ENCODE measurements at regions not wholly inside any gene's neighbourhood (a gene's known extent, or its start where the extent isn't known, plus 50 kb on each side); places are given as distances from the start of the nearest gene placed in this dataset.

- no peak overlapping the region for H3K4me3 ChIP-seq (replicated peaks; ENCODE audit: low read depth, low read length)
- H3K27me3 ChIP-seq (replicated peaks; ENCODE audit: control insufficient read depth, insufficient read depth, low read length), result no peaks in the 10 kb centered on the region; the same call in 1 of the 2 replicates
- no peak for DNase-seq (ENCODE audit: extremely low read depth, insufficient read length)
- TF ChIP-seq CTCF (IDR thresholded peaks at IDR 0.05; ENCODE audit: insufficient read depth, low read length, poor library complexity, severe bottlenecking), result no peak
- H3K36me3 ChIP-seq (ENCODE audit: control insufficient read depth, insufficient read depth, low read length), result no peaks in the 10 kb centered on the region
Observed at GRCh38 chr22:47248925-47249324, 486.5 kb downstream of the TBC1D22A start.

DNA sequence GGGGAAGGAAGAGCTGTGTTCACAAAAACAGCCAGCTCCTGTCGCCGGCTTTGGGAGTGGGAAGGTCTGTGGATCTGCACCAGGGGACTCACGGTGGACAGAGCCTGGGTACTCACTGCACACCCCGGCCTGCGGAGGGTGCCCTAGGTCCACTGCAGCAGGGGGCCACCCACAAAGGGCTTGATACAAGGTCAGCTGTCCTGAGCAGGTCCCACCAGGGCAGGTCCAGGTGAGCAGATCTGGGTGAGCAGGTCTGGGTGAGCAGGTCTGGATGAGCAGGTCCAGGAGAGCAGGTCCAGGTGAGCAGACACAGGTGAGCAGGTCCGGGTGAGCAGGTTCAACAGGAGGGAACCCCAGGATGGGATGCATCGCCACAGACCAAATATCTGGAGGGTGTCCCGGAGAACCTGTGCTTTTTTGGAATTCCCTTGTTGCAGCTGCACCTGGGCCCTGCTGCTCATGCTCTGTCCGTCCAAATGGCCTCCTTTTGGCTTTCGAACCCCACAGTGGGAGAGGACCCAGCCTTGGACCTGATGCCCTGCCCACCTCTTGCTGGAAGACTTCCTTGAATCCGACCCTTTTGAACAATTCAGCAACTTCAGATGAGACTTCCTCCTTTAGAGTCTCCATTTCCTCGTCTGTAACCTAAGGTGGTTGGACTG lies 485.3 kb downstream of the TBC1D22A start:
- no peaks in the 10 kb centered on the region for H3K36me3 ChIP-seq (ENCODE audit: control insufficient read depth, insufficient read depth, low read length)
- DNase-seq (ENCODE audit: extremely low read depth, insufficient read length), result no peak
- no peaks in the 10 kb centered on the region; the same call in 1 of the 2 replicates for H3K27me3 ChIP-seq (replicated peaks; ENCODE audit: control insufficient read depth, insufficient read depth, low read length)
- no peak for TF ChIP-seq CTCF (IDR thresholded peaks at IDR 0.05; ENCODE audit: insufficient read depth, low read length, poor library complexity, severe bottlenecking)
- no peak overlapping the region for H3K4me3 ChIP-seq (replicated peaks; ENCODE audit: low read depth, low read length)

DNA sequence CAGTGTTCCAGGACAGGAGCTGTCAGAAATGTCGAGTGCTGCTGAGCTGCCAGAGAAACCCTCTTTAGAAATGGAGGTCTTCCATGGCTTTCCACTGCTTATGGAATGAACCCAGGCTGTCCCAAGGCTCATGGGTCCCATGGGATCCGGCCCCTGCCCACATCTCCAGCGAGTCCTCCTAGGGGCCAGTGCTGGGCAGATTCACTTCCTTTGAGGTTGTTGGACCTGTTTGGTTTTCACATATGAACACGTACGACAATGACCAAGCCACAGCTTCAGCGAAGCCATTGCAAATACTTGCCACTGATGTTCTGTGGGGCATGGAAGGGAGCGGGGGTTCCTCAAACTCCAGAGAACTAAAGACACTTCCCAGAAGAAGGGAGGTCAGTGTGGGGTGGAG lies 483.3 kb downstream of the TBC1D22A start:
- Histone ChIP-seq H3K27me3 (replicated peaks; ENCODE audit: control insufficient read depth, insufficient read depth, low read length) (no peaks in the 10 kb centered on the region; the same call in 1 of the 2 replicates), H3K4me3 (replicated peaks; ENCODE audit: low read depth, low read length) (no peak overlapping the region), H3K36me3 (ENCODE audit: control insufficient read depth, insufficient read depth, low read length) (no peaks in the 10 kb centered on the region)
- DNase-seq (ENCODE audit: extremely low read depth, insufficient read length), result no peak
- TF ChIP-seq CTCF (IDR thresholded peaks at IDR 0.05; ENCODE audit: insufficient read depth, low read length, poor library complexity, severe bottlenecking), result no peak

DNA sequence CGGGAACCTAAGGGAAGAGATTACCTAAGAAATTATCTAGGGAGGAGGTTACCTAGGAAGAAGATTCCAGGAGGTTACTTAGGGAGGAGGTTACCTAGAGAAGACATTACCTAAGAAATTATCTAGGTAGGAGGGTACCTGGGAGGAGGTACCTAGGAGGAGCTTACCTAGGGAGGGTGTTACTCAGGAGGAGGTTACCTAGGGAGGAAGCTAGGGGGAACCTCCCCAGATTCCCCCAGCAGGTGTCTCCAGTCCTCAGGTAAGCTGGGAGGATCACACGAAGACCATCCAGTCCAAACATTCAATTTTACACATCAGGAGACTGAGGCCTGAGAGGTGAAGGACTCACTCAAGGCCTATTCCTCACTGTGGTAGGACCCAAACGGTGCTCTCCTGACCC lies 482.8 kb downstream of the TBC1D22A start:
- H3K4me3 ChIP-seq (replicated peaks; ENCODE audit: low read depth, low read length), result no peak overlapping the region
- DNase-seq (ENCODE audit: extremely low read depth, insufficient read length), result no peak
- H3K27me3 ChIP-seq (replicated peaks; ENCODE audit: control insufficient read depth, insufficient read depth, low read length), result no peaks in the 10 kb centered on the region; the same call in 1 of the 2 replicates
- no peak for TF ChIP-seq CTCF (IDR thresholded peaks at IDR 0.05; ENCODE audit: insufficient read depth, low read length, poor library complexity, severe bottlenecking)
- no peaks in the 10 kb centered on the region for H3K36me3 ChIP-seq (ENCODE audit: control insufficient read depth, insufficient read depth, low read length)

GRCh38 chr22:47240116-47240515 lies 477.7 kb downstream of the TBC1D22A start:
- no peak for TF ChIP-seq CTCF (IDR thresholded peaks at IDR 0.05; ENCODE audit: insufficient read depth, low read length, poor library complexity, severe bottlenecking)
- H3K4me3 ChIP-seq (replicated peaks; ENCODE audit: low read depth, low read length), result no peak overlapping the region
- no peaks in the 10 kb centered on the region for H3K36me3 ChIP-seq (ENCODE audit: control insufficient read depth, insufficient read depth, low read length)
- DNase-seq (ENCODE audit: extremely low read depth, insufficient read length), result no peak
- no peaks in the 10 kb centered on the region for H3K27me3 ChIP-seq (replicated peaks; ENCODE audit: control insufficient read depth, insufficient read depth, low read length)

DNA sequence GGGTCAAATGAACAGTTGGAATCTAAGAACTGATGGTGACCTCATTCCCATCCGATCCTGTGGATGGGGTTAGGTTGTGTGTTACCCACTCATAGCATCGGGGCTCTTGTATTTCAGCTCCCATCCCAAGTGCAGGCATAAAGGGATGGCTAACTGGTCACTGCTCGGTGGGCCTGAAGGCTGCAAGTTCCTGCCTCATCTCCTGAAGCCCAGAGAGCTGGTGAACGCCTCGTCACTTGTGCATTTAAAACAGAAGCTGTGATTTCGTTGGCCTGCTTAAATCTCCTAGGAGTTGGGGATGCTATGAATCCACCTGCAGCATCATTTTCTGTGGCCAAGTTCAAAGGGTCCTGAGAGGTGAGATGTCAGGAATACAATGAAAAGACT lies 477.0 kb downstream of the TBC1D22A start:
- H3K27me3 ChIP-seq (replicated peaks; ENCODE audit: control insufficient read depth, insufficient read depth, low read length), result no peaks in the 10 kb centered on the region
- no peak for DNase-seq (ENCODE audit: extremely low read depth, insufficient read length)
- no peak for TF ChIP-seq CTCF (IDR thresholded peaks at IDR 0.05; ENCODE audit: insufficient read depth, low read length, poor library complexity, severe bottlenecking)

More for the DNA sequence above, 477.0 kb downstream of the TBC1D22A start:
- Histone ChIP-seq H3K36me3 (ENCODE audit: control insufficient read depth, insufficient read depth, low read length) (no peaks in the 10 kb centered on the region), H3K4me3 (replicated peaks; ENCODE audit: low read depth, low read length) (no peak overlapping the region)
